LNCaP clone FGC (cell line): ENCODE measurements at regions not wholly inside any gene's neighbourhood (a gene's known extent, or its start where the extent isn't known, plus 50 kb on each side); places are given as distances from the start of the nearest gene placed in this dataset.
"Not testable (repeated sequence)": the region's sequence is repeated elsewhere in the genome, so short reads cannot be mapped to it uniquely, and the experiment has no call there.

ENCODE experiments used
- DNase-seq: peaks from one replicate; pipeline ENCODE4 v3.0.0-alpha.2; 2011; ENCODE audit warnings: low read depth
- H3K4me3 ChIP-seq: 2 replicates; pipeline ENCODE4 v1.5.1; 2011; ENCODE audit warnings: mild to moderate bottlenecking, low read depth, low read length, control low read depth
- CTCF ChIP-seq: IDR thresholded peaks from 2 replicates; pipeline ENCODE4 v1.5.1; 2012; ENCODE audit warnings: mild to moderate bottlenecking; ENCODE audit not compliant: control insufficient read depth, insufficient read depth; ENCODE audit errors: extremely low read depth

- DNase-seq: no peak
- no peak for TF ChIP-seq CTCF
- no peak overlapping the region for H3K4me3 ChIP-seq
These were observed 339.5 kb upstream of the PAPPA start for GRCh38 chr9:115814081-115814480.

- H3K4me3 ChIP-seq: no peak overlapping the region
- no peak for DNase-seq
- TF ChIP-seq CTCF: no peak
These were observed 337.8 kb upstream of the PAPPA start for GRCh38 chr9:115815786-115816185.

GRCh38 chr9:115818651-115819050, 334.9 kb upstream of the PAPPA start:
- DNase-seq, H3K4me3 ChIP-seq: not testable (repeated sequence)

- H3K4me3 ChIP-seq: no peak overlapping the region
- TF ChIP-seq CTCF: no peak
- DNase-seq: no peak
These were observed 321.6 kb upstream of the PAPPA start for GRCh38 chr9:115832031-115832430.

GRCh38 chr9:115837618-115838017, 316.0 kb upstream of the PAPPA start:
- DNase-seq: no peak
- H3K4me3 ChIP-seq: no peak overlapping the region
- no peak for TF ChIP-seq CTCF

- H3K4me3 ChIP-seq: no peak overlapping the region
- no peak for DNase-seq
- TF ChIP-seq CTCF: no peak
These were observed 315.2 kb upstream of the PAPPA start for GRCh38 chr9:115838417-115838816.

GRCh38 chr9:115844433-115844832, 309.2 kb upstream of the PAPPA start:
- H3K4me3 ChIP-seq, DNase-seq: not testable (repeated sequence)

GRCh38 chr9:115845648-115846312, 307.8 kb upstream of the PAPPA start:
- DNase-seq: no peak
- no peak for TF ChIP-seq CTCF

More at GRCh38 chr9:115845648-115846312, 307.8 kb upstream of the PAPPA start:
- no peak overlapping the region for H3K4me3 ChIP-seq
